NCI-H1048 (cell line): ENCODE measurements at regions not wholly inside any gene's neighbourhood (a gene's known extent, or its start where the extent isn't known, plus 50 kb on each side); places are given as distances from the start of the nearest gene placed in this dataset.
"Not testable (repeated sequence)": the region's sequence is repeated elsewhere in the genome, so short reads cannot be mapped to it uniquely, and the experiment has no call there.

ENCODE experiments used
- DNase-seq: peaks from one replicate; lab custom pipeline; 2025; lab: John Stamatoyannopoulos, UW

DNA sequence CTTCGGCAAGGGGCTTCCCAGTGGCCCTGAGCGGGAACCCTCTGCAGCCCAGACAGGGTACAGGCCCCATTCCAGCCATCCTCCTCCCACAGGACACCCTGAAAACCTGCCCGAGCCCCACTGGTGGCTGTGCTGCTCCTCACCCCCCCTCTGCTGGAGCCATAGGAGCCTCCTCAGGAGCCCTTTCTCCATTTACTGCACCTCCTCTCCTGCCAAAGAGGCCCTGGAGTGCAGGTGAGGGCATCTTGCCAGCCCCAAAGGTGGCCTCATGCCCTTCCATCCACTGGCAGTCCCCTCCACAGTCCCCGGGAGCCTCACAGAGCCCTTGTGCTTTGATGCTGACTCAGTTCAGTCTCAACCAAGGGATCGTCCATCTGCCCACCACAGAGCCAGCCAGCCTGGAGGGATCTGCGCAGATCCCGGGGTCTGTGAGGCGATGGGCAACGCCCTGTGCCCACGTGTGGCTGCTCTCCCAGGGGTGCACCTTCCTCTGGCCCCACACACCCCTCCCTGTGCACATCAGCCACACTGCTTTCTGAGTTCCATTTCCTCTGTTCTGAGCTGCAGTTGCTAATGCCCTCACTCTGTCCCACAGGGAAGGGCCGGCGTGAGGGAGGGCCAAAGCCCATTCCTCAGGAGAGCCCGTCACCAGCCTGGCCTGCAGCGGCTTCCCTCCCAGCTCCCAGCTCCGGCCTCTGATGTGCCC is 228.5 kb downstream of the DLL1 start:
- DNase-seq = no peak

DNA sequence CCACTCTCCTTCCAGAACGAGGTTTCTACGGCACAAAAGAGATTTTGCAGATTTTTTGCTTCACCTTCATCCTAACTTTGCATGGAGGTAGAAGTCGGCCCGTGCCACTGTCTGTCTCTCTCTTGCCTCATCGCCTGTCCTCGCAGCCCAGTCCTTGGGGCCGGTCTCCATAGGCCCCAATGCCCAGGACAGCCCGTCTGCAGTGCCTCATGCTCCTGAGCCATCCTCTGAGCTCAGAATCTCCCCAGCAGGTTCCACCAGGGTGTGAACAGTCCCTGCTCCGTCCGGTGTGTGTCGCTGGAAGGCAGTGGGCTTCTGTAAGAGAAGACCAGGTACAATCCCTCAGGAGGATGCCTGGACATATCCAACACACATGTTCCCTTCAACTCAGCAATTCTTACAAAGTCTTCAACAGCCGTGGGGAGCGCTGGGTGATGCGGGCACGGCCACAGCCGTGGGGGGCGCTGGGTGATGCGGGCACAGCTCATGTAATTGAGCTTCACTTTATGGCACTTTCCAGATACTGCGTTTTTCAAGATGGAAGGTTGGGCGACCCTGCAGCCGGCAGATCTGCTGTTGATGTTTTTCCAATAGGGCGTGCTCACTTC is 231.9 kb downstream of the DLL1 start:
- DNase-seq = no peak

DNA sequence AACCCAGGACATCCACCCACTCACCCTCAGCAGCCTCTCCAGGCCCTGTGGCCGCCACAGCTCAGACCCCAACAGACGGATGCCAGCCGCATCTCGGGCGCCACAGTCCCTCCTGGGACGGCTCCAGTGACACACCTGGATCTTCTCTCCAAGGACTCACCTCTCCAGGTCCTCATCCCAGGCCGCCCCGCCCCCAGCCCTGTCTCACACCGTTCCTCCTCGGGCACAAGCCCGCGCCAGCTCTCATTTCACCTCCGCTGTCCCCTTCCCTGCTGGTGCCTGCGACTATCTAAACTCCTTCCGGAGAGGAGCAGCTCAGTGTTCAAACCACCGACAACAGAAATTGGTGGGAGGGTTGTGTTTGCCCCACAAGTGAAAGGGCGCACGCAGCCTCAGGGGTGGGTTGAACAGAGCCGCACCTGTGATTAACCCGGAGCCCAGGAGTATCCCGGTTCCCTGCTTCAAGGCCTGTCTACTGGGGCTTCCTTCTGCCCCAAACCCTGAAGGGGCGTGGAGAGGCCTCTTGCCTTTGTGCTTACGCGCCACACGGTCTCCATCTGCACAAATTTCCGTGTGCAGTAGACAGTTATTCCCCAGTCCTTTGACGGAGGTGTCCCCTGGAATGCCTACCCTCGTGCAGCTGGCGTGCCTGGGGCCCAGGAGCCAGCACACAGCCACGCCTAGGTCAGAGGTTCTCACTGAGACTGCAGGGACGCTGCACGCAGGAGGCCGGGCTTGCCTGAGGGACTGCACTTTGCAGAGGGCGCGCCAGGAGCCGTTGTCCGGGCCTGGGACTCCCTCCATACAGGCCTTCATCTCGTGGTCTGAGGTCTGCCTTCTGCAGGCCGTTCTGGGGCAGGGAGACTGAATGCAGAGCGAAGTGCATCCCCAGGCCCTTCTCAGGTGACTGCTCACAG is 232.7 kb downstream of the DLL1 start:
- no peak for DNase-seq

DNA sequence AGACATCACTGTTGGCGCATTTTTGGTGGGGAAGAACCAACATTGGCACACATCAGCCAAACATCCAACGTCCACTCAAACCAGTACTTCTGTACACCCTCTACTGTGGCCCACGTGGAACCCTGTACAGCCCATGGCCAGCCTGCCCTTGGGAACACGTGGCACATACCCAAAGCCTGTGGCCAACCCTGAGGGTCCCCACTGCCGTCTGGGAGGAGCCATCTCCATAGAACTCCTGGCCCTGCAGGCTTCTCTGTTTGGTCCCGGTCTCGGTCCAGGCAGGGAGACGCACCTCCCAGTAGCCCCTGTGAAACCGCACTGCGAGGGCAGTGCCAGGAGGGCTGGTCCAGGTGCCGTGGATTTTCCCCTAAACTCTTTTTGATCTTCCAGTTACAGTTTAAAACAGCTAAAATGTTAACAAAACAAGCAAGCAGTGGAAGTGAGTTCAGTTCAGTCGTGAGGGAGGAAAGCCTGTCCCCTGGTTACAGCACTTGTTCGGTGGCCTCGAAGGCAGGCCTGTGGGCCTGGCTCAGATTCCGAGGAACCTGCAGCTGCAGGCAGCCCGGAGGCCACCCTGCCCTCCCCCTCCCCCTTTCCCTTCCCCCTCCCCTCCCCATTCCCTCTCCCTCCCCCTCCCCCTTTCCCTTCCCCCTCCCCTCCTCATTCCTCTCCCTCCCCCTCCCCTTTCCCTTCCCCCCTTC is 233.7 kb downstream of the DLL1 start:
- no peak for DNase-seq

DNA sequence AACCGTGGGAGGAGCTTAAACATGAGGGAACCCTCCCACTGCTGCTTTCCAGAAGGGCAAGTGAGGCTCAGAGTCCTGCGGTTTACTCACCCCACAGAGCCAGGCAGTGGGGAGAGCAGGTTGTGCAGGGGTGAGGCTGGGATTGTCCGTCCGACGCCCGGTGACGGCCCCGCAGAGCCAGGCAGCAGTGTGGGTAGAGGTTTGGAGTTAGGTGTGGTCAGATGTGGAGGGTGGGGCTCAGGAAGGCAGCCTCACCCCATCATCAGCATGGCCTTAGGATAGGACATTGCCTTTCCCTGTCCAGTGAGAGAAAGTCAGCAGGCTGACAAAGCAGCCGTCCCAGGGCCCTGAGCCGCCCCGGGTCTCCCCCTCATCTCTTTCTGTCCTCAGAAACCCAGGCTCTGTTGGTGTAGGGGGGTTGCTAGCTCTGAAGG is 234.6 kb downstream of the DLL1 start:
- DNase-seq = no peak

DNA sequence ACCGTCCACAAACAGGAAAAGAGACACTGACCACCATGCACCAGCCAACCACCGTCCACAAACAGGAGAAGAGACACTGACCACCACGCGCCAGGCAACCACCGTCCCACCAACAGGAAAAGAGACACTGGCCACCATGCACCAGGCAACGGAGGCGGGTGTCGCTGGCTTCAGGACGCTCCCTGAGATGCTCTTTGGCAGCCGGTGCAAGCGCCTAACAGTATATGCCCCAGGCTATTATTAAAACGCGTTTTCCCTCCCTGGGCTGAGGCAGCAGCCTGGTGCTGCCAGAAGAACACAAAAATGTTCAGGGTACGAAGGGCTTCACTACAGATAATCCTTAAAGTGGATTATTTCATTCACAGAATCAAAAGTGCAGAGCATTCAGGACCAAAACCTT is 235.1 kb downstream of the DLL1 start:
- not testable (repeated sequence) for DNase-seq

DNA sequence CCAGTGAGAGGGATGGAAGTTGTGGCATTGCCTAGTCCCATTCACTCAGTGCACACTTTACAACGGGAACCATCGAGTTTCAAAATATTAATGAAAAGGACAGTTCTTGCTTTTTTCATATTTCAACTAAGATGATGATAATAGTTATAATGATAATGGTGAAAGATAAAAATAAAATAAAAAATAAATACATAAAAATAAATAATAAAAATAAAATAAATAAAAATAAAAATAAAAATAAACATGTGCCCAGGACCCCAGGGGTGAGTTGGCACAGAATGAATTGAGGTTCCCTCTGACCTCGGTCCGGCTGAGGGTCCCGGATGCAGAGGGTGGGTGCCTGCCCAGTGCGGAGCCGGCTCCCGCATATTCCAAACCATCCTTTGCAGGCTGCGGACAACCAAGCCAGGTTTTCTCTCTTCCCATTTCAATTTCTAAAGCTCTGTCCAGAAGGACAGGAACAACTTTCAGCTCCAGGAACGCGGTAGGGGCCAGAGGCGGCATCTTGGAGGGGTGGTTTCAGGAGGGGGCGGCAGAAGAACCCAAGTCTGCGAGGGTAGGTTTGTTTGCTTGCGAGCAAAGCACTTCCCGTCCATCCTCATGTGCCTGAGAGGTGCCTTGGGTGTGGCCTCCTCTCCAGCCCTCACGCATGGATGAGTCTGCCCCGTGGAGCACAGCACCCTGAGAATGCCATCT is 236.8 kb downstream of the DLL1 start:
- no peak for DNase-seq

DNA sequence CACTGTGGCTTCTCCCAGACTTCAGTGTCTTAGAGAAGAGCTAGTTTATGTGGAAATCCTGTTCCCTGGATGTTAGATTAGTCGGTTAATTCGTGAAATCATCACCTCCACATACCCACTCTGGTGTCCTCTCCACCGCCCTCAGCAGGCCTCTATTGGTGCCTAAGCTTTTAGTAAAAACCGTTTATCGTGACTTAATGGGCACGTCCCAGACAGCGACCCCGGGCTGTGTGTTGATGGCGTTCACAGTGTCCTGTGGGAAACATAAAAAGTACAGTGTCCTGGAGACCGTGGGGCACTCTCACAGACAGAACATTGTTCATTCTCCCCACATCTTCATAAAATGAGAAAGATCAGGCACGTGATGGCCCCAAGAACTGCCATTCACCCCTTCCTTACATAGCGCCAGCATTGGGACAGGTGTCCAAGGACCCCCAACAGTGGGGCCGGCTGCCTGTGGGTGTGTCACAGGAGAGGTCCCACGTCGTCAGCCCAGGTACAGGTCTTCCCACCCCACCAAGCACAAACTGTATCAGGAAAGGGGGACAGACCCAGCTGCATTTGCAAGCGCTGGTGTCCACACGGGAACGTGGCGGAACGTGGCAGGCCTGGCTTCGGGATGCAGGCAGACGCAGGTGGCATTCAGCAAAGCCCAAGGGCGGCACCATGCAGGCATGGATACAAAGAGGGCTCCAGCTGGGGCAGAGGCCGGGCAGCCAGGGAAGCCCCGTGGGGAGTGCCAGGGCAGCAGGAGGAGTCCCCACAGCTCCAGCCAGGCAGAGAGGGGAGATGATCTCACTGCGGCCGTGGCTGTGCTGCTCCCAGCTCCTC is 237.7 kb downstream of the DLL1 start:
- DNase-seq = no peak

DNA sequence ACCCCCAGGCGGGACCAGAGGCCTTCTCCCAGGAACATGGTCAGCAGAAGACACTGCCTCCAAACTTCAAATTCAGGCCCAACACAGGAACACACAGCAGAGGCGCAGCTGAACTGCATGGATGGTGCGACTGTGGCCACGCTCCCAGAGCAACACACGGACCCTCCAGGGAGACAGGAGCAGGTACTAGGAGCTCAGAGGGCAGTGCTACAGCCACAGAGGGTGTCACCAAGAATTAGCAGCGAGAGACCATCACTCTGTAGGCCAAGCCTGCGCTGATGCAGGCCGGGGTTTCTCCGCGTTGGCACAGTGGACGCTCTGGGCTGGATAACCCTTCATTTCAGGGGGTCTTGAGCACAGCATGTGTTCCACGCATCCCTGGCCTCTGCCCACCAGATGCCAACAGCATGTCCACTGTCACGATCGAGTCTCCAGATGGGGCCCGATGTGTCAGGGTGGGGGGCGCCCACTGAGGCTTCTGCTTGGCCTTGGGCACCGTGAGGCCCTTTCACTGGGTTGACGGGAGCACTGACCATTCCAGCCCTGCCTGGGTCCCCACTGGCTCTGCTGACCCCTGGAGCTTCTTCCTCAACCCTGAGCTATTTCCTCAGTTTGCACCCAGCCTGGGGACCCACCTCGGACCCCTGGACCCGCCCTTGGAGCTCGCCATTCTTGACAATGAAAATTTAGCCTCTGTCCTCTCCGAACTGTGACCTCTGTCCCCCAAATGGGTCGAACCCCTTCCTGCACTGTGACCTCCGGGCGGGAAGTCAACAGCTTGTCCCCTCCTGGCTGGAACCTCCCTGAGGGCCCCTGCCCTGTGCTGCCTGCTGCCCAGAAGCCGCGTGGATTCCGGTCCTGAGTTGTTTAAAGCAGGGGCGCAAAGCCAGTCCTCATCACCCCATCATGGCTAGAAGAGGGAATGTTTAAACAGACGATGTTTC is 239.4 kb downstream of the DLL1 start:
- no peak for DNase-seq

DNA sequence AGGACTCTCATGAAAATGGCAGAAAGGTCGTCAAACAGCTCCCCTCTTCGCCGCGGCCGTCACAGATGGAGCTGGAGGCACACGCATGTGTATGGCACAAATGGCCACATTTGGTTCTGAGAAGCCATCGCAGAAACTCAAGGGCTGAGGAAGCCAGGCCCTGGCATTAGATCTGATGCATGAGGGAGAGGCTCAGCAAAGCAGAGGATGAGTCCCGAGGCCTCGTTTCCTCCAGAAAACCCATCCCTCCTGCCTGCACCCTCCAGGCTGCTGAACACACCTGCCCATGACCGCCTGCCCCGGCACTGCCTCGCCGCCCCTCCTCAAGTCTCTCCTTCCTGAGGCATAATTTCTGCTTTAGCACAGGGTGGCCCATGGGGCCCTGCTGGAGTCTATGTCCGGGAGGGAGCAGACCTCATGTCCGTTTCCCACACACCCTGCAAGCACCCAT is 240.3 kb downstream of the DLL1 start:
- DNase-seq = no peak

DNA sequence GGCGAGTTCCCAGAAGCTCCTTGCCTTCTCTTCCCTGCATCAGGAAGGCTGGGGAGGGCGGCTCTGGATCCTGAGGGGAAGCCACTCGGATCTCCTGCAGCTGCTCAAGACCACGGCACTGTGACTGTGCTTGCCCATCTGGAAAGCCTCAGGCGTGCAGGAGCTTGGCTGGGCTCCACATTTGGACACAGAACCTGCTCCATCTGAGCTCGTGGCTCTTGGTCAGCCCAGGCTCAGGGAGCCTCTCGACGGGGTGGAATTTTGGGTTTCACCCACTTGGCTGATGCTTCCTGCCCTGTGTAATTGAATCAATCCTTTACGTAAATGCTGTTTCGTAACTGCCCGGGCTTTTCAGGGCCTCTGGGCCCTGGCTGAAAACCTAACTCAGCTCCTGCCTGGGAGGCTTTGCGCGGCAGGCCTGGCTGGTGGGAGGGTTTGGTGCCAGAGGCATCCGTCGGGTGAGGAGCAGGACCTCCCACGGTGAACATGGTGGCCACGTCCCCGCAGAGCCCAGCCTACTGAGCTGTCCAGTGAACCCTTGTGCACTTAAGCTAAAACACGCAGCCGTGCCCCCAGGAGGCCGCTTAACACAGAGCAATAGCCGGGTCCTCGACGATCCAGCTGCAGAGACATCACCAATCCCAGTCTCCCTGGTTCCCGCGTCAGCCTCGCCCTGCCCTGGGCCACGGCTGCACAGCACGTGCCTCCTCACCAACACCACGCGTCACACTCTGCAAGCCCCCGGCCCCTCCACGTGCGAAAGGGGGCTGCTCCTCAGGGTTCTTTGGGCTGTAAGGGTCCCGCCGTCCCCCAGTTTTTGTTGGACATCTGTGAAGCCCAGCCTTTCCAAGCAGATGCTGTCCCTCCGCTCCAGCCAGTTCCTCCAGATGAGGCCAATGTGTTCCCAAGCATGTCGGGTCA is 241.0 kb downstream of the DLL1 start:
- DNase-seq = no peak

DNA sequence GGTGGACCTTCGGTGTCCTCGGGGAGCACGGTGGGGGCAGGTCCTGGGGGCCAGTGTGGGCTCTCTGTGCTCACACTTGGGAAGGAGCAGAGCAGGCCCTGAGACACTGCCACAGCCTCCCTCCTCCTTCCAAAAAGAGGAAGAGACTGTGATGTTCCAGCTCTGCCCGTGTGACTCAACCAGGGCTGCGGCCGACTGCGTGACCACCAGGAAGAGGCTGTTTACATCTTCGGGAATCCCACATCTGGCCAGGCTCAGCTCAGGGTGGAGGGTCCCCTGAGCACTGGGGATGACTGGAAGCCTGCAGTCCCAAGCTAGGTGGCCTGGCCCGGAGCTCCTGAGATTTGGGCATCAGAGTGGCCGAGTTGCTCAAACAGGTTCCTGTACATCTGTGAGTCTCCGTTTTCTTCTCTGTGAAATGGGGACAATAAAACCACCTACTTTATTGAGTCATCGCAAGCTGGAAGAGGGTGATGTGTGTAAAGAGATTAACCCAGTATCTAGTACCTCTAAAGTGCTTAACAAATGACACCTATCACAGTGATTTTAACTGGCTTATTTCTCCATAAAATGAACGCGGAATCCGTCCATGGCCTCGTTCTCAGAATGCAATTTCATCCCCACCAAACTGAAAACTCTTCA is 242.1 kb downstream of the DLL1 start:
- DNase-seq = no peak

DNA sequence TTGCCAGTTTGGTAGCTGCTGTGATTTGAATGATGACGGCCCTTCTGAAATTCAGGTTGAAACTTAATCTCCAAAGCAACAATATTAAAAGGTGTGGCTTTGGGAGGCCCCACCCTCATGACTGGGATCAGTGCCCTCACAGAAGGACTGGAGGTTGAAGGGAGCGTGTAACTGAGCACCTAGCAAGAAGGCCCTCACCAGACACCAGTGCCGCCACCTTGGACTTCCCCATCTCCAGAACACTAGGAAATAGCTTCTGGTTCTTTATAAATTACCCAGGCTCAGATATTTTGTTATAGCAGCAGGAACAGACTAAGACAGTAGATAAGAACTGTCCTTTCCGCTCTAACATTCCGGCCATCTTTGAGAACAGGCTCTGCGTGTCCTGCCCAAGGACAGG is 243.1 kb downstream of the DLL1 start:
- DNase-seq = no peak

DNA sequence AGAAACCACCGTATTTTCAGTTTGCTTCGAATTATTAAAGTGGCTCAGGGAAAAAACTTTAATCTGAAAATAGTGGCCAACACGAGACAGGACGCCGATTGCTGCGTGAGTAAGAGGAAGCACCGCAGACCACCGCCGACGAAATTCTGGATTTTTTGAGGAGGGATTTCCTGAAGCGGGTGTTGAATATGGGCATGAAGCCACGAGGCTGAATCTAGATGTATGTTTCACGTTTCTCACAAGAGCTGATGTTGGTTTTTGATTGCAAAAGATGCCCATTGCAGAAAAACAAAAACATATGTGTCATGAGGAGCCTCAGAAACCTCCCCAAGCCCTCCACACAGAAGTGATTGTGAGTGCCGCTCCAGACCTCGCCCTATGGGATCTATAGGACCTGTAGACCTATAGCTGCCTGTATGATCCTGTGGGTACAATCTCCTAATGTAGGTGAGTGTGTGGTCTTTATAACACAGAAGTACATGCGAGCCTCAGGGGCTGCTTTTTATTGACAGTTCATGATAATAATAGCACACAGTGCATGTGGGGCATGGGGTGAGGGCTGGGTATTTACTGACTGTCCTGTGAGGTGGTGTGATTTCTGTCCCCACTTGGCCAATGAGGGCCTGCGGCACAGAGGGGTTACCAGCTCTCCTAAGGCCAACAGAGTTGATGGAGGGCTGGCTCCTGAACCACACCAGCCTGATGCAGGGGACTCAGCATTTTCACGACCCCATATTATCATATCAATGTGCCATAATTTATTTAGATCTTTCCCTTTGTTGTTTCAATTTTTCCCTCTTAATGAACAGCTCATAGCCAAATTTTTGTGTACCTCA is 243.9 kb downstream of the DLL1 start:
- no peak for DNase-seq

DNA sequence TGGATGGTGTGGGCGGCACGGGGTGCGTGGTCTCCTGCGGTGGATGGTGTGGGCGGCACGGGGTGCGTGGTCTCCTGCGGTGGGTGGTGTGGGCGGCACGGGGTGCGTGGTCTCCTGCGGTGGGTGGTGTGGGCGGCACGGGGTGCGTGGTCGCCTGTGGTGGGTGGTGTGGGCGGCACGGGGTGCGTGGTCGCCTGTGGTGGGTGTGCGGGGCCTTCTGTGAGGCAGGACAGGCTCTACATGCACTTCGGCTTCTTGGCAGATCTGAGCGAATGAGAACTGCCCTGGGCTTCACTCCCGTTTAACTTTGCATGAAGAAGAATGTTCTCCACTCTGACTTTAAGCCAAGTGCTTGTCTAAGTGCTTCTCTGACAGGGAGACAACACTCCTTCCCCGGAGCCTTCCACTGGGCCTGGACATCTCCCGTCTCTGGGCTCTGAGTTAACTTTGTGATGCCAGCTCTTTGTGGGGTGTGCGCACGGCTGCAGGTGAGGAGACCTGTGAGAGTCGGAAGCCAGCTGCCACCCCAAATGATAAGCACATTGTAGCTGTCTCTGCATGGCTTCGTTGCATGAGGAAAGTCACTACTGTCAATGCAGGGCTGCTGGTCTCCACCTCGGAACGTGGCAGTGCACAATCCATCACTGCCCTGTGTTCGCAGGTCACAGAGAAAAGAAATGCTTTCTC is 244.8 kb downstream of the DLL1 start:
- no peak for DNase-seq

DNA sequence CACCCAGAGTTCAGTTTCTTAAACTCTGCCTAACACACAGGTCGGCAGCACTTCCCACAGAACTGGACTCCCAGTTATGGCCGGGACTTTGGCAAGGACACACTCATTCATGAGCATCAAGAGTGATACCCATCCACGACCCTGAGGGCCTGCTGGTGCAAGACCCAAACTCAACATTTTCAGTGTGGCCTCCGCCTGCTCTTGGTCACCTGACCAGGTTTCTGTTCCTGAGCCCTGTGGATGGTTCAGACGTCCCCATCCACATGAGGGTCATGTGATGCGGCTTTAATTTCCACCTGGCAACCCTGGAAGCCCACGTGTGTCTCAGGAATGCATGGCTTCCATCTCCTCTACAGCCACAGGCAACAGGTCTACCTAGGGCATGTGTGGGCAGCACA is 245.3 kb downstream of the DLL1 start:
- DNase-seq = no peak
